Activated CD4-positive, alpha-beta memory T cell treated with anti-CD3 and anti-CD28 coated beads, Interleukin-2, amount 10 ng/mL, durations not matched to agents 7 days and 5 days (primary cell): ENCODE measurements at regions not wholly inside any gene's neighbourhood (a gene's known extent, or its start where the extent isn't known, plus 50 kb on each side); places are given as distances from the start of the nearest gene placed in this dataset.

Source experiments
- CTCF ChIA-PET: fragments of 350-600 bp; sonication (Branson Sonifier 250); formaldehyde crosslinking; loops from one replicate; lab custom pipeline; 2021; ENCODE audit warnings: antibody characterized with exemption, inconsistent platforms; lab: Charles Lee
- POLR2A ChIA-PET: fragments of 350-600 bp; sonication (Branson Sonifier 250); formaldehyde crosslinking; loops from one replicate; lab custom pipeline; 2021; ENCODE audit warnings: antibody characterized with exemption; lab: Charles Lee
- DNase-seq: peaks from one replicate; pipeline ENCODE4 v3.0.0-alpha.2; 2020
- H3K27ac Mint-ChIP-seq: one replicate; pipeline ENCODE4 v1.8.0; 2021; ENCODE audit warnings: mild to moderate bottlenecking, mixed read lengths
- H3K27me3 Mint-ChIP-seq: one replicate; pipeline ENCODE4 v1.8.0; 2021; ENCODE audit warnings: mixed read lengths
- H3K36me3 Mint-ChIP-seq: one replicate; pipeline ENCODE4 v1.8.0; 2021; ENCODE audit warnings: low read depth, mixed read lengths
- H3K4me1 Mint-ChIP-seq: one replicate; pipeline ENCODE4 v1.8.0; 2021; ENCODE audit warnings: mixed read lengths
- H3K4me3 Mint-ChIP-seq: one replicate; pipeline ENCODE4 v1.8.0; 2021; ENCODE audit warnings: mild to moderate bottlenecking, mixed read lengths
- H3K9me3 Mint-ChIP-seq: one replicate; pipeline ENCODE4 v1.8.0; 2021; ENCODE audit warnings: mixed read lengths

GRCh38 chr2:47301731-47302130 is 67.4 kb upstream of the EPCAM start:
- no peak for DNase-seq
- ChIA-PET POLR2A (no interaction called here), CTCF (interaction anchor here (1.1 kb wide), 1 partner anchor 22 kb away, joined by 6 read pairs; no protein-coding TSS in a partner anchor)
- Mint-ChIP-seq H3K4me3 (no peak overlapping the region), H3K36me3 (no peaks in the 10 kb centered on the region), H3K4me1 (peaks cover 5% of the 10 kb centered on the region), H3K27ac (no peak overlapping the region), H3K27me3 (peaks cover 41% of the 10 kb centered on the region), H3K9me3 (no peaks in the 10 kb centered on the region)

- H3K9me3 Mint-ChIP-seq, result no peaks in the 10 kb centered on the region
- CTCF ChIA-PET, result interaction anchor here (1.1 kb wide), 1 partner anchor 22 kb away, joined by 6 read pairs; no protein-coding TSS in a partner anchor
- no peak for DNase-seq
- H3K36me3 Mint-ChIP-seq, result no peaks in the 10 kb centered on the region
- no peak overlapping the region for H3K4me3 Mint-ChIP-seq
- peaks cover 5% of the 10 kb centered on the region for H3K4me1 Mint-ChIP-seq
- no peak overlapping the region for H3K27ac Mint-ChIP-seq
- H3K27me3 Mint-ChIP-seq, result peaks cover 38% of the 10 kb centered on the region
- POLR2A ChIA-PET, result no interaction called here
Observed at GRCh38 chr2:47301277-47301618, 67.9 kb upstream of the EPCAM start.

GRCh38 chr2:47300609-47301276 is 68.4 kb upstream of the EPCAM start:
- Mint-ChIP-seq H3K27me3 (peaks cover 37% of the 10 kb centered on the region), H3K27ac (no peak overlapping the region), H3K9me3 (no peaks in the 10 kb centered on the region), H3K4me3 (no peak overlapping the region), H3K4me1 (peaks cover 5% of the 10 kb centered on the region), H3K36me3 (no peaks in the 10 kb centered on the region)
- ChIA-PET POLR2A (no interaction called here), CTCF (interaction anchor here (1.1 kb wide), 1 partner anchor 23 kb away, joined by 6 read pairs; no protein-coding TSS in a partner anchor)
- no peak for DNase-seq

DNA sequence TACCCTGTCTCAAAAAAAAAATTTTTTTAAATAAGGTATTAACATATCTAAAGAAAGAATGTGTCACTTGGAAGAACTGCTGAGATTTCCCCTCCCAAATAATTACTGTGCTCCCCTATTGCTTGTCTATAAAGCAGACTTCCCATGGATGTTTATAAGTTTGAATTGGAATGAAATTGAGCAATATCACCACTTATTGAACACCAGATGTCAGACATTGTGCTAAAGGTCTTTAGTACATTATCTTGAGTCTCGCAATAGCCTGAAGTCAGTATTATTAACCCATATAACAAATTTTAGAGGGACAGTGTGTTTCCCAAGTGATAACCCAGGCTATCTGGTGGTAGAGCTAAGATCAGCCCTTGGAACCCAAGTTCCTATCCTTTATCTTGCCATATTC is 69.0 kb upstream of the EPCAM start:
- ChIA-PET POLR2A (no interaction called here), CTCF (no interaction called here)
- Mint-ChIP-seq H3K4me1 (peaks cover 5% of the 10 kb centered on the region), H3K4me3 (no peak overlapping the region), H3K27ac (no peak overlapping the region), H3K36me3 (no peaks in the 10 kb centered on the region), H3K9me3 (no peaks in the 10 kb centered on the region), H3K27me3 (peaks cover 37% of the 10 kb centered on the region)
- no peak for DNase-seq

DNA sequence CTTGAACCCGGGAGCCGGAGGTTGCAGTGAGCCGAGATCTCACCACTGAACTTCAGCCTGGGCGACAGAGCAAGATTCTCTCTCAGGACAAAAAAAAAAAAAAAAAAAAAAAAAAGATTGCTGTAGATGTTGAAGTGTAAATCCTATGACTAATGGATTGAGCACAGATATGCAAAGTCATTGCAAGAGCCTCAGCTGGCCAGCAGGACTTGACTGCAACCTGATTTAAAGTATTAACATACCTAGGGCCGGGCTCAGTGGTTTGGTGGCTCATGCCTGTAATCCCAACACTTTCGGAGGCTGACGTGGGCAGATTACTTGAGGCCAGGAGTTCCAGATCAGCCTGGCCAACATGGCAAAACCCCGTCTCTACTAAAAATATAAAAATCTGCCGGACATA is 69.6 kb upstream of the EPCAM start:
- no peaks in the 10 kb centered on the region for H3K9me3 Mint-ChIP-seq
- DNase-seq, result no peak
- CTCF ChIA-PET, result no interaction called here

DNA sequence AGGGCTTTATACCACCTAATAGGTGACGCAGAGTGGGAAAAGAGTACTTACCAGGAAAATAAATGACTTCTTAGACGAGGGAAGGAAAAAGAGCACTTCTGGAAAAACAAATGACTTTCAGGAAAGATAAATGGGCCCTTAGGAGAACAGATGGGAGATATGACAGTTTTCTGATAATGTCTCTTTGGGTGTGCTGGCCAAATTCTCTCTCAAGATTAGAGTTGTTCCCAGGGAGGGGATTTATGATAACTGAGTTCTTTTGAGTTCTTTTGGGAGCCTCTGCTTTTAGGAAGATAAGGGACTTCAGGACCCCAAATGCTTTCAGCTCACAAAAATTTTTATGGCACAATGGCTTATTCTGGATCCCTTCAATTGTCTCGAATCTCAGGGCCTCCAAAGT is 70.3 kb upstream of the EPCAM start:
- DNase-seq, result no peak
- Mint-ChIP-seq H3K9me3 (no peaks in the 10 kb centered on the region), H3K27me3 (peaks cover 32% of the 10 kb centered on the region), H3K4me1 (peaks cover 5% of the 10 kb centered on the region), H3K4me3 (no peak overlapping the region), H3K36me3 (no peaks in the 10 kb centered on the region), H3K27ac (no peak overlapping the region)
- CTCF ChIA-PET, result no interaction called here
- POLR2A ChIA-PET, result no interaction called here

More for the DNA sequence above, 69.6 kb upstream of the EPCAM start:
- Mint-ChIP-seq H3K36me3 (no peaks in the 10 kb centered on the region), H3K27me3 (peaks cover 33% of the 10 kb centered on the region), H3K4me3 (no peak overlapping the region), H3K4me1 (peaks cover 5% of the 10 kb centered on the region), H3K27ac (no peak overlapping the region)
- POLR2A ChIA-PET, result no interaction called here

DNA sequence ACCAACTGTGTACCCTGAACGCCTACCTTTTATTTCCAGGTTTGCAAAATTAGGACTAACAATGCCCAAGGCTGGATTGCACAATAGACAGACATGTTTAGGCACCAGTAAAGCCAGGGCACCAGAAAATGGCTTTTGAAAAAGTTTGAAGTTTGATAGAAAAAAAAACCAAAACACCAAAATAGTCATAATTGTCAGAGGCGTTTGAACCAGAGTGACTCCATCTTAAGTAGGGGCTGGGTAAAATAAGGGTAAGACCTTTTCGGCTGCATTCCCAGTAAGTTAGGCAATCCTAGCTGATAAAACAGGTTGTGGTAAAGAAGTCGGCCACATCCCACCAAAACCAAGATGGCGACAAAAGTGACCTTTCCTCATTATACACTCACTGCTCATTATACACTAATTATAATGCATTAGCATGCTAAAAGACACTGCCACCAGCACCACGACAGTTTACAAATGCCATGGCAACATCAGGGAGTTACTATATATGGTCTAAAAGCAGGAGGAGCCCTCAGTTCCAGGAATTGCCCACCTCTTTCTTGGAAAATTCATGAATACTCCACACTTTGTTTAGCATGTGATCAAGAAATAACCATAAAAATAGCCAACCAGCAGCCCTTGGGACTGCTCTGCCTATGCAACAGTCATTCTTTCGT is 71.2 kb upstream of the EPCAM start:
- DNase-seq, result no peak
- Mint-ChIP-seq H3K4me3 (no peak overlapping the region), H3K27me3 (peaks cover 28% of the 10 kb centered on the region), H3K4me1 (peaks cover 5% of the 10 kb centered on the region), H3K9me3 (no peaks in the 10 kb centered on the region), H3K27ac (no peak overlapping the region), H3K36me3 (no peaks in the 10 kb centered on the region)
- ChIA-PET POLR2A (no interaction called here), CTCF (no interaction called here)

DNA sequence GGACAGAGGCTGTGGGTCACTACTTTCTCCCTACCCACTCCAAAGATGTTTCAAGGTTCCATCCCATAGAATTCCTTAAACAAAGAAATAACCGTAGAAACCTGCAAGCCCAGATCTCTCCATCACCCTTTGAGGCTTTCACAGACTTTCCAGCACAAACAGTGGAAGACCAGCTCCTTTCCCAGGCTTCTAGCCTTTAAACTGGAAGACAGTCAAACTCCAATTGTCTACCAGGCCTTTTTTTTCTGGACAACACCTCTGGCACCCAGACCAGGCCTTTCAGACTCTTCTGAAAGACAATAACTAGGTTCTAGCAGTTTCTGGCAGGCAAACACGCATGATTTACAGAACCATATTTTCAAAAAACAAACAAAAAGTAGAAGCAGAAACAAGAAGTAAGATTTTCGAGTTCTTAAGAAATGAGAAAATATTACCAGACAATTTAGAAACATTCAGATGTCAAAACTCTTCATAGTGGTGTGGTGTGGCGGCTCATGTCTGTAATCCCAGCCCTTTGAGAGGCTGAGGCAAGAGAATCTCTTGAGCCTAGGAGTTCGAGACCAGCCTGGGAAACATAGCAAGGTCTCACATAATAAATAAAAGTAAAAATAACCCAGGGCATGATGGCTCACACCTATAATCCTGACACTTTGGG is 73.0 kb upstream of the EPCAM start:
- no peaks in the 10 kb centered on the region for H3K36me3 Mint-ChIP-seq
- peaks cover 5% of the 10 kb centered on the region for H3K4me1 Mint-ChIP-seq
- H3K9me3 Mint-ChIP-seq, result no peaks in the 10 kb centered on the region
- no peak overlapping the region for H3K4me3 Mint-ChIP-seq
- peaks cover 25% of the 10 kb centered on the region for H3K27me3 Mint-ChIP-seq
- DNase-seq, result no peak
- POLR2A ChIA-PET, result no interaction called here
- H3K27ac Mint-ChIP-seq, result no peak overlapping the region
- CTCF ChIA-PET, result no interaction called here

GRCh38 chr2:47295131-47295980 is 73.8 kb upstream of the EPCAM start:
- no peak for DNase-seq
- H3K27me3 Mint-ChIP-seq, result peaks cover 18% of the 10 kb centered on the region
- ChIA-PET POLR2A (no interaction called here), CTCF (no interaction called here)
- H3K9me3 Mint-ChIP-seq, result no peaks in the 10 kb centered on the region
- no peak overlapping the region for H3K4me3 Mint-ChIP-seq
- no peak overlapping the region for H3K27ac Mint-ChIP-seq
- no peaks in the 10 kb centered on the region for H3K36me3 Mint-ChIP-seq
- H3K4me1 Mint-ChIP-seq, result no peaks in the 10 kb centered on the region

GRCh38 chr2:47293976-47294375 is 75.1 kb upstream of the EPCAM start:
- Mint-ChIP-seq H3K36me3 (no peaks in the 10 kb centered on the region), H3K4me3 (no peak overlapping the region), H3K27me3 (peaks cover 13% of the 10 kb centered on the region), H3K27ac (no peak overlapping the region), H3K4me1 (no peaks in the 10 kb centered on the region), H3K9me3 (no peaks in the 10 kb centered on the region)
- ChIA-PET POLR2A (no interaction called here), CTCF (no interaction called here)
- no peak for DNase-seq

DNA sequence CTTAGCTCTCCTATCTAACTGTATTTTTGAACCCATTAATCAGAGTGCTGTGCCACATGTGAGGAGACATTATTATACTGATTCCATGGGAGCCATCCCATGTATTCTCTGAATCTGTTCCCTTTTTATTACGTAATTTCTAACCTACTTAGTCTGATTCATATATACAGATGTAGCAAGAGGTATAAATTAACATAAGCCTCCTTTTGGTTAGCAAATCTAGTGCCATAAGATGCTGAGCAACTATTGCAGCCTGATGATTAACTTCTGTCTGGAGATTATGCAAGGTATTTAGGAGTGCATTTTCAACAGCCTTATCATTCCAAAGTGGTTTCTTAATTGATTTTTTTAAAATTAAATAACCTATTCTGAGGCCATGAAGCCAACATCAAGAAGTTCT is 80.2 kb upstream of the EPCAM start:
- POLR2A ChIA-PET, result no interaction called here
- no peaks in the 10 kb centered on the region for H3K9me3 Mint-ChIP-seq
- CTCF ChIA-PET, result interaction anchor here (1.2 kb wide), 2 partner anchors 34 to 100 kb away, joined by 3 to 4 read pairs; no protein-coding TSS in a partner anchor

GRCh38 chr2:47283659-47284058 is 85.5 kb upstream of the EPCAM start:
- peaks cover 6% of the 10 kb centered on the region for H3K27me3 Mint-ChIP-seq
- no peak overlapping the region for H3K27ac Mint-ChIP-seq
- no peak overlapping the region for H3K4me3 Mint-ChIP-seq
- ChIA-PET POLR2A (no interaction called here), CTCF (no interaction called here)
- H3K36me3 Mint-ChIP-seq, result no peaks in the 10 kb centered on the region
- no peak for DNase-seq
- no peaks in the 10 kb centered on the region for H3K4me1 Mint-ChIP-seq
- no peaks in the 10 kb centered on the region for H3K9me3 Mint-ChIP-seq

More for the DNA sequence above, 80.2 kb upstream of the EPCAM start:
- no peak for DNase-seq
- Mint-ChIP-seq H3K4me1 (no peaks in the 10 kb centered on the region), H3K36me3 (no peaks in the 10 kb centered on the region), H3K27me3 (peaks cover 11% of the 10 kb centered on the region), H3K27ac (no peak overlapping the region), H3K4me3 (no peak overlapping the region)
